HG03025 (cell line): ENCODE measurements at regions not wholly inside any gene's neighbourhood (a gene's known extent, or its start where the extent isn't known, plus 50 kb on each side); places are given as distances from the start of the nearest gene placed in this dataset.
"Not testable (repeated sequence)": the region's sequence is repeated elsewhere in the genome, so short reads cannot be mapped to it uniquely, and the experiment has no call there.

ENCODE experiments used
- ATAC-seq: cut with Tn5 transposase; IDR thresholded peaks from one replicate; pipeline ENCODE4 v1.9.1; 2021; ENCODE audit warnings: mild to moderate bottlenecking, moderate library complexity; ENCODE audit not compliant: unreplicated experiment, low FRiP score

DNA sequence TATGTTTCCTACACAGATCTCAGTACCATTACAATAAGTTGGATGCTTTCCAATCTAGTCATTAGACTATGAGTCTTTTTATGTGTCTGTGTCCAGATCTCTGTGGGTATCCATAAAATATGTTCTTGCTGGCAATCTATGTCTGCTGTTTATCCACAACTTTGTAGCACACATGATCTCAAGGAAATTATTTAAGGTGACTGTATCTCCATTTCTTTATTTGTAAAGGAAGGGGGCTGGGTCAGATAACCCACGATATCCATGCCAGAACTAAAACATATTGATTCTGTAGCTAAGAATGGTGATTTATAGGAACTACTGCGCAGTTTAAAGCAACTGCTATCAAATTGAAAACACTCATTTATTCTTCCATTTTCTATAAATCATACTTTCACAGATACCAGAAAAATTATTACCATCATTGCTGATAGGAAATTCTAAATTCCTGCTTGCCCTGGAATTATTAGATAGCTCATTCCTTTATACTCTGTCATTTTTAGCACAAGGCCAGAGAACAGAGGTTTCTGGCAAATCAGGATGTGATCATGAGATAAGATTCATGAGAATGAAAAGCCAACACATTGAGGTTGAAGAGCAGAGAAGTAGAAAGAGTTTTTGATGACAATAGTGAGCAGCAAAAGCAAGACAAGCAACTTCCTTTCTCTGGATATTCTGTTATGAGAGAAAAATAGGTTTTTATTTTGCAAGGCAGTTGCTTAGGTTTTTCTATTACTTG, 851.4 kb upstream of the CITED2 start:
- ATAC-seq = no peak

- ATAC-seq = no peak
These were observed 842.8 kb upstream of the CITED2 start for GRCh38 chr6:140217283-140217682.

GRCh38 chr6:140209775-140210174, 835.3 kb upstream of the CITED2 start:
- ATAC-seq = no peak

DNA sequence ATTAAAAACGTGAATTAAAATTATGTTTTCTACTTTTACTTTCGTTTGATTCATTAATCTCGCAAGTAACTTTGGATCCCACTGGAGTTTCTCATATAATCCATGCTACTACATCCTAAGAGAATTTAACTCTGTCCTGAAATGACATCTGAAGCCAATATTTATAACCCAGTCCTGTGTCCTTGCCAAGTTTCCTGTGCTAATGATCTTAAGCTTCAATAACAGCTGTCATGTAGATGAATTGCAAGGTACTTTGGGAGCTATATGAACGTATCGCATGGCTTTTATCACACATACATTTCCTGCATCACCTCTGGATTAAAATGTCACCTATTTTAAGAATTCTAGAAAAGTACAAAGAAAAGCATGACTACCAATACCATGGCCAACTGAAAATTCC, 833.8 kb upstream of the CITED2 start:
- no peak for ATAC-seq

DNA sequence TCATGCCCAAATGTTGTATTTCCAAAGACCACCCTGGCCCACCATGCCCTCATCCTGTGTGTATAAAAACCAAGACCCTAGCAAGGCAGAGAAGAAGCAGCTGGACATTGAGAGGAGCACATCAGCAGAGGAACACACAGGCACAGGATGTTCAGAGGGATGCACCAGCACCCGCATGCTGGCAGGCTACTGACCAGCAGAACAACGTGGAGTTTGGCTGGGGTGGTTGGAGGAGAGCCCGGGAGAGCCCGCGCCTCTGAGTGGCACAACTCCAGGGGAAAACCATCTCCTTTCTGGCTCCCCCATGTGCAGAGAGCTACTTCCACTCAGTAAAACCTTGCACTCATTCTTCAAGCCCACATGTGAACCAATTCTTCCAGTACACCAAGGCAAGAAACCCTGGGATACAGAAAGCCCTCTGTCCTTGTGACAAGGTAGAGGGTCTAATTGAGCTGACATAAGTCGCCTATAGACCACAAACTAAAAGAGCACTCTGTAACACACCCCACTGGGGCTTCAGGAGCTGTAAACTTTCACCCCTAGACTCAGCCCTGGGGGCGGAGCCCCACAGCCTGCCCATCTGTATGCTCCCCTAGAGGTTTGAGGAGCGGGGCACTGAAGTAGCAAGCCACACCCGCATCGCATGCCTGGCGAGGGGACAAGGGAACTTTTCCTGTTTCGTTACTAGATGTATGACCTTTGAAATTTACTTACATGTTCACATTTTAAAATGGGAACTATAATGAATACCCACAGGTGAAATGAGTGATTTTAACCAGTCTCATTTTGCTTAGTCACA, 831.5 kb upstream of the CITED2 start:
- ATAC-seq = no peak

- no peak for ATAC-seq
These were observed 829.7 kb upstream of the CITED2 start for GRCh38 chr6:140204154-140204553.

- ATAC-seq = no peak
These were observed 829.3 kb upstream of the CITED2 start for GRCh38 chr6:140203661-140204147.

DNA sequence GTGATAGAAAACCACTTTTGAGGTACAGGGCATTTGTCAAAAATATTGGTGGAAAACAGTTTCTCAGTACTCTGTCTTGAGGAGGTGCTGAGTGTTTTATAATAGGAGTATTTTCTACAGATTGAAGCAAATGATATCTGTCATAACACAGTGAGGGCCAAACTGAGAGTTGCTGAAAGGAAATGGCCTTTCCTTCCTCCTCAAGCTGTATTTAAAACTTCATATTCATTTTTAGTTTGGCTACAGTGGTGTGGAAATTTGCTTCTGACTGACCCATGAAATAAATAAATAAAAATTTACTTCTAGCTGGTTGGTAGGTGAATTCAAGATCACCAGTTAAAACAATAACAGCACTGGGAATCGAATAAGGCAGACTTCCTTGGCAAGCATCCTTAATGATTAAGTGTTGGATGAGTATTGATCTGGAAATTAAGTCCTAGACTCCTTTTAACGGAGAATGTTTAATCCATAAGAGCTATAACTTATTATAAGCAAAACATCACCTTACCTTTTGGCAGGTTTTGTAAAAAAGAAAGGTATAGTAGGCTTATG, 828.6 kb upstream of the CITED2 start:
- no peak for ATAC-seq

GRCh38 chr6:140201787-140202458, 827.5 kb upstream of the CITED2 start:
- no peak for ATAC-seq

DNA sequence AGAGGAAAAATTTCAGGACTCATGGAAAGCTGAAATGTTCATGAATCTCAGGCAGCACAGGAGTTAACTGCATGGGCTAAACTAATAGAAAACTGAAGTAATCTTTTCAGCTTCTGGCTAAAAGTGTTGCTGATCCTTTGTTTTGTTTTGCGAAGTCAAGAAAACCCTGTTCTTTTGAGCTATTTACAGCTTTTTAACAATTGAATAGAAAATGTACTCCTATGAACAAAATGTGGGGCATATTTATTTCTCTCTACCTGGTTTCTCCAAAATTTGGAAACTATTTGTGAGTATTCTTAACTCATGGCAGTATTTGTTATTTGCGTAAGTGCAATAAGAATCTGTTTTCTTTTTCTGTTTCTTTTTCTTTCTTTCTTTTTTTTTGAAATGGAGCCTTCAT, 818.8 kb upstream of the CITED2 start:
- no peak for ATAC-seq

DNA sequence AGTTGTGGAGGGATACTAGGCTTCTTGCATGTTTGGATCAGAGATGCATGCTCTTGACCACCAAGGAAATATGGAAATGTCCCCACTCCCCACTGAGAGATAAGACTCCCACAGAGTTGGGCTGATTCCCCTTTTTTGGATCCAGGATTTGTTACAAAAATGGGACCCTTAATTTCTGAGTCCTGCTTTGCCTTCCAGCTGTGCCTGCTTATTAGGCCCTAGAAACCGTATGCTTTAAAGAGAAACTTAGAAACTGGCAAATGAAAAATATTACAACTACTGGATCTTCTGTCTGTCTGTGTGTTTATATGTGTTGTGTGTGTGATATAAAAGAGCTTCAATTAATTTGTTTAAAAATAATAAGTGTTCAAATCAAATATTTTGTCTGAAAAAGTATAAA, 817.6 kb upstream of the CITED2 start:
- ATAC-seq = no peak

GRCh38 chr6:140189263-140189662, 814.8 kb upstream of the CITED2 start:
- ATAC-seq = not testable (repeated sequence)

DNA sequence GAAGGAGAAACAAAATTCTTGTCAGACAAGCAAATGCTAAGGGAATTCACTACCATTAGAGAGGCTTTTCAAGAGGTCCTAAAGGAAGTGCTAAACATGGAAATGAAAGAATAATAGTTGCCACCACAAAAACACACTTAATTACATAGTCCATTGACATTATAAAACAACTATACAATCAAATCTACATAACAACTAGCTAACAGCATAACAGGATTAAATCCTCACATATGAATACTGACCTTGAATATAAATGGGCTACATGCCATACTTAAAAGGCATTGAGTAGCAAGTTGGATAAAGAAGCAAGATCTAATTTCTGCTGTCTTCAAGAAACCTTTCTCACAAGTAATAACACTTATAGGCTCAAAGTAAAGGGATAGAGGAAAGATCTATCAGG, 811.5 kb upstream of the CITED2 start:
- ATAC-seq = no peak

DNA sequence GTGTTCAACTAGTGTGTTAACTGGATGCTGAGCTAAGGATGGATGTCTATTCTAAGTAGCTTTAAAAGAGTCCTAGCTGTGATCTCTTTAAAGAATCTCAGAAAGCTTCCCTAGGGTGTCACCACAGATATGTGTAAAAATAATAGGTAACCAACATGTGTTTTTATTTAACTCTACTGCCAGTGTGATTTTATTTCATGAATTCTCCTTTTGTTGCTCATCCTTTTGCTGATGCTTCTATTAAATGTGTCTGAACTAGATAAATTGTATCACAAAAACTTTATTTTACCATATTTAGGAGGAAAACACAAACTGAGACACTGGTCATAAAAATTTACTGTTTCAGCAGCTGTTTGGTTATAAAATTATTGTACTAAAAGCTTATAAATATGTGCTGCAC, 809.4 kb upstream of the CITED2 start:
- ATAC-seq = no peak

- ATAC-seq = no peak
These were observed 808.4 kb upstream of the CITED2 start for GRCh38 chr6:140182821-140183220.

DNA sequence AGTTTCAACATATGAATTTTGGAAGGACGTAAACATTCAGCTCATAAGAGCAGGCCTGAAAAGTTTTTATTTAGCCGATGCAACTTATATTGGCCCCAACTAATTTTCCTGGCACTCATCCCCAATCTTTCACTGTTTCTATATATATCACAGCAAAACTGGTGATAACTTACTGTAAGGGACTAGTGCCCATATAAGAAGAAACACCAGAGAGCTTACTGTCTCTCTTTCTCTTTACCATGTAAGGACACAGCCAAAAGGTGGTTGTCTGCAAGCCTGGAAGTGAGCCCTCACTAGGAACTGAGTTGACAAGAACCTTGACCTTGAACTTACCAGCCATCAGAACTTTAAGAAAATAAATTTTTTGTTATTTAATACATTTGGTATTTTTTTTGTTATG, 807.4 kb upstream of the CITED2 start:
- ATAC-seq = no peak

DNA sequence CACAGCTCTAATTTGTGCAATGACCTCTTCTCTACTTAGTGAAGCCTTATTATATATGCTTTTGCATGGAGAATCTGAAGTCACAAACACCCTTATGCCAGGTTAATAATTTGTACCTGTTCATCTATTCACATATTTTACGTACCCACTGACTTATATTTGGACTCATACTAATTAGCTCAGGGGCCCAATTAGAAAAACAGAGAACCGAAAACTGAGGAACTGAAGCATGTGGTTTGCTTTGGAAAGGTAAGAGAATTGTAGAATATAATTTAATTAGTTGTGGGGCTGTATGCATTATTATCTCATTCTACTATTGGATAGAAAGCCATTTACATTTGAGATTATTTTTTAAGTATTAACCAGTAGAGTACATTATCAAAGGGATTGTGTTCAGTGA, 805.9 kb upstream of the CITED2 start:
- ATAC-seq = no peak

- ATAC-seq = no peak
These were observed 804.5 kb upstream of the CITED2 start for GRCh38 chr6:140178935-140179334.

GRCh38 chr6:140178520-140178919, 804.1 kb upstream of the CITED2 start:
- ATAC-seq = no peak

DNA sequence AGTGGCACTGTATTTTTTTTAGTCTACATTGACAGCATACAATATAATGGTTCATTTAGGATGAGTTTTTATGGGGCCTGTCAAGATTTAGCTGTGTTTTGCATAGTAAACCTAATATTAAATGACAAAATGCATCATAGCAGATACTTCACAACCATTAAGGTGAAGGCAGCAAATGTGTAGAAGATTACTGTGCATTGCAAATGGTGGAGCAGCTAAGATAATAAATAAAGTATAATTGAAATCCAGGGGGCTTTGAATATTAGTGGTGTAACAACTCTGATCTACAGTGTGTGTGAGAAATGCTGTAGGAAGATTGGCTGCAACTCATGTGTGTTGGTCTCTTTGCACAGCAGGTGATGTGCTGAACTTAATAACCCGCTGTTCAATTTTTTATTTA, 801.9 kb upstream of the CITED2 start:
- ATAC-seq = no peak

- ATAC-seq = no peak
These were observed 801.0 kb upstream of the CITED2 start for GRCh38 chr6:140175486-140175885.
